Neural cell (in vitro differentiated cells): ENCODE measurements at regions not wholly inside any gene's neighbourhood (a gene's known extent, or its start where the extent isn't known, plus 50 kb on each side); places are given as distances from the start of the nearest gene placed in this dataset.

Experiments
- H2AFZ ChIP-seq: fragments of 200-600, 300-800 bp; sonication (generic), shearing (Covaris generic); 2 replicates; pipeline ENCODE4 v1.6.0; 2014; ENCODE audit warnings: low read depth, mild to moderate bottlenecking, antibody characterized with exemption, low read length, moderate library complexity
- H3F3A ChIP-seq: fragments of 200-600 bp; shearing (Covaris generic); 2 replicates; pipeline ENCODE4 v1.6.1; 2016; ENCODE audit warnings: mild to moderate bottlenecking, moderate library complexity, mixed read lengths, antibody characterized with exemption, low read length; ENCODE audit not compliant: insufficient read depth, poor library complexity, severe bottlenecking
- H3K27ac ChIP-seq: fragments of 200-600, 300-800 bp; sonication (generic), shearing (Covaris generic); 2 replicates; pipeline ENCODE4 v1.5.1; 2014; ENCODE audit warnings: mild to moderate bottlenecking, low read length, moderate library complexity
- H3K27me3 ChIP-seq: fragments of 300-800, 200-600 bp; sonication (generic), shearing (Covaris generic); 2 replicates; pipeline ENCODE4 v1.6.0; 2014; ENCODE audit warnings: mild to moderate bottlenecking, low read depth, low read length, moderate library complexity; ENCODE audit not compliant: insufficient read depth
- H3K36me3 ChIP-seq: fragments of 300-800, 200-600 bp; sonication (generic), shearing (Covaris generic); 2 replicates; pipeline ENCODE4 v1.5.1; 2014; ENCODE audit warnings: mild to moderate bottlenecking, antibody characterized with exemption, low read length, moderate library complexity; ENCODE audit not compliant: insufficient read depth
- H3K4me2 ChIP-seq: fragments of 300-800, 200-600 bp; sonication (generic), shearing (Covaris generic); 2 replicates; pipeline ENCODE4 v1.6.0; 2014; ENCODE audit warnings: mild to moderate bottlenecking, low read length
- H3K4me3 ChIP-seq: fragments of 300-800, 200-600 bp; sonication (generic), shearing (Covaris generic); 2 replicates; pipeline ENCODE4 v1.5.1; 2014; ENCODE audit warnings: mild to moderate bottlenecking, low read length, moderate library complexity
- H3K79me2 ChIP-seq: fragments of 200-600 bp; shearing (Covaris generic); replicated peaks from 2 replicates; pipeline ENCODE4 v1.6.0; 2014; ENCODE audit warnings: mild to moderate bottlenecking, low read length, moderate library complexity; ENCODE audit not compliant: insufficient read depth
- H3K9ac ChIP-seq: fragments of 300-800, 200-600 bp; sonication (generic), shearing (Covaris generic); 2 replicates; pipeline ENCODE4 v1.6.1; 2016; ENCODE audit warnings: mild to moderate bottlenecking, low read length, mixed read lengths
- H3K9me2 ChIP-seq: fragments of 200-600 bp; shearing (Covaris generic); 2 replicates; pipeline ENCODE4 v1.6.1; 2016; ENCODE audit warnings: mild to moderate bottlenecking, low read length, mixed read lengths; ENCODE audit not compliant: insufficient read depth
- H3K9me3 ChIP-seq: fragments of 200-600, 300-800 bp; sonication (generic), shearing (Covaris generic); 2 replicates; pipeline ENCODE4 v1.6.1; 2016; ENCODE audit warnings: mild to moderate bottlenecking, mixed run types, low read length, moderate library complexity, mixed read lengths
- H4K20me1 ChIP-seq: fragments of 200-600 bp; shearing (Covaris generic); 2 replicates; pipeline ENCODE4 v1.6.1; 2016; ENCODE audit warnings: mild to moderate bottlenecking, mixed run types; ENCODE audit not compliant: insufficient read depth
- EP300 ChIP-seq: fragments of 450-650 bp; conservative IDR thresholded peaks from 2 replicates; pipeline ENCODE4 v1.6.1; 2014; ENCODE audit warnings: antibody characterized with exemption, mild to moderate bottlenecking, moderate library complexity; ENCODE audit not compliant: poor library complexity, severe bottlenecking
- EZH2 ChIP-seq: fragments of 200-600, 300-800 bp; shearing (Covaris generic), sonication (generic); IDR thresholded peaks from 2 replicates; pipeline ENCODE4 v1.6.1; 2014; ENCODE audit warnings: antibody characterized with exemption, low read length, borderline replicate concordance, mild to moderate bottlenecking; ENCODE audit not compliant: insufficient read depth, poor library complexity, severe bottlenecking
- MXI1 ChIP-seq: fragments of 450-650 bp; conservative IDR thresholded peaks from 2 replicates; pipeline ENCODE4 v1.6.1; 2014; ENCODE audit warnings: antibody characterized with exemption, mild to moderate bottlenecking; ENCODE audit not compliant: poor library complexity, severe bottlenecking
- POLR2AphosphoS5 ChIP-seq: IDR thresholded peaks from 2 replicates; pipeline ENCODE4 v1.6.1; 2012
- RAD21 ChIP-seq: fragments of 450-650 bp; conservative IDR thresholded peaks from 2 replicates; pipeline ENCODE4 v1.6.1; 2014; ENCODE audit warnings: antibody characterized with exemption, mild to moderate bottlenecking, moderate library complexity
- SMC3 ChIP-seq: fragments of 450-650 bp; conservative IDR thresholded peaks from 2 replicates; pipeline ENCODE4 v1.6.1; 2014; ENCODE audit warnings: antibody characterized with exemption, mild to moderate bottlenecking, moderate library complexity; ENCODE audit not compliant: poor library complexity
- TAF1 ChIP-seq: IDR thresholded peaks from 2 replicates; pipeline ENCODE4 v1.6.1; 2012; ENCODE audit warnings: low read depth
- TF ChIP-seq, protein P1 (sequence below): IDR thresholded peaks from 2 replicates; pipeline ENCODE4 v1.6.1; 2012; ENCODE audit warnings: borderline replicate concordance
- TF ChIP-seq, protein P2 (sequence below): fragments of 450-650 bp; IDR thresholded peaks from 2 replicates; pipeline ENCODE4 v1.5.1; 2014; ENCODE audit warnings: antibody characterized with exemption, mild to moderate bottlenecking, moderate library complexity; ENCODE audit not compliant: poor library complexity, severe bottlenecking

DNA sequence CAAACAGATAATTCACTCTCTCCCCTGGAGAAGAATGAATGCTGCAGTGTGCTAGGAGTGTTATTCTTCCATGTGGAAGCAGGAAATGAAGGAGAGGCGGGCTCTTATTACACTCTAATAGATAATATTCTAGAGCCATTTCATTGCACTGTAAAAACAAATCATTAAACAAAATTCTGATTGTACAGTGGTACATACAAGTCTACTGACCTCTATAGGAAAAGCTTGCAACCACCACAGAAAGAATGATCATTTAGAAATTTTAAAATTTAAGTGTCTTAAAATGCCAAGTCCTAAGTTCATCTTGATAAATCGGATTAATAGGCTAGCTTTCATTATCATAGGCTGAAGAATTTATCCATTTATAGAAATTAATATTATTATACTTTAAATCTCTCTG, 960.3 kb upstream of the LRRN3 start:
- no peaks in the 10 kb centered on the region for H4K20me1 ChIP-seq
- H3K4me2 ChIP-seq: no peak overlapping the region
- no peak overlapping the region for H2AFZ ChIP-seq

DNA sequence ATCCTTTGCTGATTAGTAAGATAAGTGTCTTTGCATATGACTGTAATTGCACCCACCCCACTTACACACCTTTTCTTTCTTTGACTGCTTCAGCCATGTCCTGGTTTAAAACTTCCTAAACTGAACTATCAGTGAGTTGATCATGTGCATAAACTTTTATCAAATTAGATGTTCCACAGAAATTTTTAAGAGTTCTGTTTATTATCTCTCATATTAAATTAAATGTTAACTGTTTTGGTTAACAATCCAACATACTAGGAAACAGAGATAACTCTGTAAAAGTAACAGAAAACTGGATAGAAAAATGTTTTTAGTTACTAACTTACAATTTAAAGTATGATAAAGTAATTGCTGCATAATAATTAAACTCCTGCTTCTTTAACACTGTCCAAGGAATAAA, 959.6 kb upstream of the LRRN3 start:
- Histone ChIP-seq H3K36me3 (no peaks in the 10 kb centered on the region), H3K9ac (no peak overlapping the region), H3K27ac (no peak overlapping the region), H2AFZ (no peak overlapping the region), H3F3A (no peaks in the 10 kb centered on the region), H3K9me2 (no peaks in the 10 kb centered on the region), H3K4me2 (no peak overlapping the region), H3K9me3 (no peaks in the 10 kb centered on the region), H4K20me1 (no peaks in the 10 kb centered on the region), H3K4me3 (no peak overlapping the region), H3K27me3 (no peaks in the 10 kb centered on the region), H3K79me2 (no peaks in the 10 kb centered on the region)
- TF ChIP-seq TAF1 (no peak), SMC3 (no peak), MXI1 (no peak), EZH2 (no peak), POLR2AphosphoS5 (no peak), EP300 (no peak), RAD21 (no peak)
- TF ChIP-seq, protein P1, sequence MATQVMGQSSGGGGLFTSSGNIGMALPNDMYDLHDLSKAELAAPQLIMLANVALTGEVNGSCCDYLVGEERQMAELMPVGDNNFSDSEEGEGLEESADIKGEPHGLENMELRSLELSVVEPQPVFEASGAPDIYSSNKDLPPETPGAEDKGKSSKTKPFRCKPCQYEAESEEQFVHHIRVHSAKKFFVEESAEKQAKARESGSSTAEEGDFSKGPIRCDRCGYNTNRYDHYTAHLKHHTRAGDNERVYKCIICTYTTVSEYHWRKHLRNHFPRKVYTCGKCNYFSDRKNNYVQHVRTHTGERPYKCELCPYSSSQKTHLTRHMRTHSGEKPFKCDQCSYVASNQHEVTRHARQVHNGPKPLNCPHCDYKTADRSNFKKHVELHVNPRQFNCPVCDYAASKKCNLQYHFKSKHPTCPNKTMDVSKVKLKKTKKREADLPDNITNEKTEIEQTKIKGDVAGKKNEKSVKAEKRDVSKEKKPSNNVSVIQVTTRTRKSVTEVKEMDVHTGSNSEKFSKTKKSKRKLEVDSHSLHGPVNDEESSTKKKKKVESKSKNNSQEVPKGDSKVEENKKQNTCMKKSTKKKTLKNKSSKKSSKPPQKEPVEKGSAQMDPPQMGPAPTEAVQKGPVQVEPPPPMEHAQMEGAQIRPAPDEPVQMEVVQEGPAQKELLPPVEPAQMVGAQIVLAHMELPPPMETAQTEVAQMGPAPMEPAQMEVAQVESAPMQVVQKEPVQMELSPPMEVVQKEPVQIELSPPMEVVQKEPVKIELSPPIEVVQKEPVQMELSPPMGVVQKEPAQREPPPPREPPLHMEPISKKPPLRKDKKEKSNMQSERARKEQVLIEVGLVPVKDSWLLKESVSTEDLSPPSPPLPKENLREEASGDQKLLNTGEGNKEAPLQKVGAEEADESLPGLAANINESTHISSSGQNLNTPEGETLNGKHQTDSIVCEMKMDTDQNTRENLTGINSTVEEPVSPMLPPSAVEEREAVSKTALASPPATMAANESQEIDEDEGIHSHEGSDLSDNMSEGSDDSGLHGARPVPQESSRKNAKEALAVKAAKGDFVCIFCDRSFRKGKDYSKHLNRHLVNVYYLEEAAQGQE: no peak
- TF ChIP-seq, protein P2, sequence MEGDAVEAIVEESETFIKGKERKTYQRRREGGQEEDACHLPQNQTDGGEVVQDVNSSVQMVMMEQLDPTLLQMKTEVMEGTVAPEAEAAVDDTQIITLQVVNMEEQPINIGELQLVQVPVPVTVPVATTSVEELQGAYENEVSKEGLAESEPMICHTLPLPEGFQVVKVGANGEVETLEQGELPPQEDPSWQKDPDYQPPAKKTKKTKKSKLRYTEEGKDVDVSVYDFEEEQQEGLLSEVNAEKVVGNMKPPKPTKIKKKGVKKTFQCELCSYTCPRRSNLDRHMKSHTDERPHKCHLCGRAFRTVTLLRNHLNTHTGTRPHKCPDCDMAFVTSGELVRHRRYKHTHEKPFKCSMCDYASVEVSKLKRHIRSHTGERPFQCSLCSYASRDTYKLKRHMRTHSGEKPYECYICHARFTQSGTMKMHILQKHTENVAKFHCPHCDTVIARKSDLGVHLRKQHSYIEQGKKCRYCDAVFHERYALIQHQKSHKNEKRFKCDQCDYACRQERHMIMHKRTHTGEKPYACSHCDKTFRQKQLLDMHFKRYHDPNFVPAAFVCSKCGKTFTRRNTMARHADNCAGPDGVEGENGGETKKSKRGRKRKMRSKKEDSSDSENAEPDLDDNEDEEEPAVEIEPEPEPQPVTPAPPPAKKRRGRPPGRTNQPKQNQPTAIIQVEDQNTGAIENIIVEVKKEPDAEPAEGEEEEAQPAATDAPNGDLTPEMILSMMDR: no peak

More for the DNA sequence above, 960.3 kb upstream of the LRRN3 start:
- TF ChIP-seq MXI1 (no peak), RAD21 (peak; percentile 31)
- TF ChIP-seq, protein P2: peak; percentile 47
- Histone ChIP-seq H3K9me2 (no peaks in the 10 kb centered on the region), H3K36me3 (no peaks in the 10 kb centered on the region), H3K79me2 (no peaks in the 10 kb centered on the region), H3F3A (no peaks in the 10 kb centered on the region), H3K9ac (no peak overlapping the region), H3K9me3 (no peaks in the 10 kb centered on the region), H3K4me3 (no peak overlapping the region), H3K27ac (no peak overlapping the region), H3K27me3 (no peaks in the 10 kb centered on the region)
